ENCODE measurements at regions not wholly inside any gene's neighbourhood (a gene's known extent, or its start where the extent isn't known, plus 50 kb on each side); places are given as distances from the start of the nearest gene placed in this dataset.
A peak's percentile ranks its signal among the peaks of the same experiment; 100 is the strongest.

- no peaks in the 10 kb centered on the region for H3K79me2 ChIP-seq (ENCODE audit: control insufficient read depth, insufficient read depth, low read length)
- H4K5ac ChIP-seq (ENCODE audit: low read length), result no peak overlapping the region
- H2BK5ac ChIP-seq (ENCODE audit: low read length), result no peak overlapping the region
- DNase-seq, result peak; percentile 79
- H3K18ac ChIP-seq (ENCODE audit: low read length), result no peak overlapping the region
- no peak overlapping the region for H3K27ac ChIP-seq (ENCODE audit: low read depth, low read length)
- peaks cover 5% of the 10 kb centered on the region for H3K4me1 ChIP-seq (ENCODE audit: control insufficient read depth, low read depth, low read length)
- no peak overlapping the region for H3K56ac ChIP-seq (ENCODE audit: low read length)
- no peak overlapping the region for H3K4me3 ChIP-seq (ENCODE audit: low read length)
- WGBS (ENCODE audit: extremely low coverage, insufficient coverage, low lambda C conversion rate), result no CpG with 5 or more reads among the region's 5 CpGs
- no peak overlapping the region for H4K8ac ChIP-seq (ENCODE audit: low read depth, low read length)
- no peak overlapping the region for H2BK15ac ChIP-seq (replicated peaks; ENCODE audit: low read depth)
- H3K9ac ChIP-seq (ENCODE audit: low read length), result no peak overlapping the region
- H2AK5ac ChIP-seq (ENCODE audit: low read length), result no peak overlapping the region
- H3K36me3 ChIP-seq (ENCODE audit: control insufficient read depth, insufficient read depth, low read length), result no peaks in the 10 kb centered on the region
- H3K27me3 ChIP-seq (ENCODE audit: insufficient read depth, low read length, poor library complexity), result no peaks in the 10 kb centered on the region
- H3K79me1 ChIP-seq (ENCODE audit: low read length), result no peaks in the 10 kb centered on the region
- no peak overlapping the region for H3K4ac ChIP-seq (ENCODE audit: low read depth, low read length)
- H3K23ac ChIP-seq (ENCODE audit: low read length), result no peak overlapping the region
- no peak overlapping the region for H2BK120ac ChIP-seq (ENCODE audit: low read depth, low read length)
- no peak overlapping the region for H3K4me2 ChIP-seq (ENCODE audit: low read length)
Observed at GRCh38 chr22:26922806-26923205, 265.4 kb downstream of the MIAT start.

- H3K27ac ChIP-seq (ENCODE audit: low read depth, low read length), result no peak overlapping the region
- no peak overlapping the region for H4K8ac ChIP-seq (ENCODE audit: low read depth, low read length)
- H3K18ac ChIP-seq (ENCODE audit: low read length), result no peak overlapping the region
- peaks cover 5% of the 10 kb centered on the region for H3K4me1 ChIP-seq (ENCODE audit: control insufficient read depth, low read depth, low read length)
- H2BK5ac ChIP-seq (ENCODE audit: low read length), result no peak overlapping the region
- no peaks in the 10 kb centered on the region for H3K79me2 ChIP-seq (ENCODE audit: control insufficient read depth, insufficient read depth, low read length)
- H3K79me1 ChIP-seq (ENCODE audit: low read length), result no peaks in the 10 kb centered on the region
- H2AK5ac ChIP-seq (ENCODE audit: low read length), result no peak overlapping the region
- no peaks in the 10 kb centered on the region for H3K36me3 ChIP-seq (ENCODE audit: control insufficient read depth, insufficient read depth, low read length)
- WGBS (ENCODE audit: extremely low coverage, insufficient coverage, low lambda C conversion rate), result no CpG with 5 or more reads among the region's 1 CpG
- no peak overlapping the region for H3K4ac ChIP-seq (ENCODE audit: low read depth, low read length)
- peak; percentile 43 for DNase-seq
- H2BK120ac ChIP-seq (ENCODE audit: low read depth, low read length), result no peak overlapping the region
- H4K5ac ChIP-seq (ENCODE audit: low read length), result no peak overlapping the region
- no peaks in the 10 kb centered on the region for H3K27me3 ChIP-seq (ENCODE audit: insufficient read depth, low read length, poor library complexity)
- H3K4me2 ChIP-seq (ENCODE audit: low read length), result no peak overlapping the region
- H3K56ac ChIP-seq (ENCODE audit: low read length), result no peak overlapping the region
- no peak overlapping the region for H3K4me3 ChIP-seq (ENCODE audit: low read length)
- no peak overlapping the region for H3K9ac ChIP-seq (ENCODE audit: low read length)
- H3K23ac ChIP-seq (ENCODE audit: low read length), result no peak overlapping the region
- H2BK15ac ChIP-seq (replicated peaks; ENCODE audit: low read depth), result no peak overlapping the region
Observed at GRCh38 chr22:26923531-26923930, 266.1 kb downstream of the MIAT start.

GRCh38 chr22:26927821-26928220 is 270.4 kb downstream of the MIAT start:
- H4K8ac ChIP-seq (ENCODE audit: low read depth, low read length), result no peak overlapping the region

GRCh38 chr22:26931471-26931870 is 274.1 kb downstream of the MIAT start:
- H3K27ac ChIP-seq (ENCODE audit: low read depth, low read length), result no peak overlapping the region
- no peak overlapping the region for H4K5ac ChIP-seq (ENCODE audit: low read length)
- no peak overlapping the region for H2BK5ac ChIP-seq (ENCODE audit: low read length)
- no peak overlapping the region for H3K56ac ChIP-seq (ENCODE audit: low read length)
- H3K4me3 ChIP-seq (ENCODE audit: low read length), result no peak overlapping the region
- no peak overlapping the region for H2BK120ac ChIP-seq (ENCODE audit: low read depth, low read length)
- DNase-seq, result no peak
- WGBS (ENCODE audit: extremely low coverage, insufficient coverage, low lambda C conversion rate), result no CpG with 5 or more reads among the region's 3 CpGs
- no peaks in the 10 kb centered on the region for H3K27me3 ChIP-seq (ENCODE audit: insufficient read depth, low read length, poor library complexity)
- H3K79me2 ChIP-seq (ENCODE audit: control insufficient read depth, insufficient read depth, low read length), result no peaks in the 10 kb centered on the region
- H3K79me1 ChIP-seq (ENCODE audit: low read length), result no peaks in the 10 kb centered on the region
- no peak overlapping the region for H3K4me2 ChIP-seq (ENCODE audit: low read length)
- H3K36me3 ChIP-seq (ENCODE audit: control insufficient read depth, insufficient read depth, low read length), result no peaks in the 10 kb centered on the region
- no peak overlapping the region for H3K9ac ChIP-seq (ENCODE audit: low read length)
- no peak overlapping the region for H2AK5ac ChIP-seq (ENCODE audit: low read length)
- no peaks in the 10 kb centered on the region for H3K4me1 ChIP-seq (ENCODE audit: control insufficient read depth, low read depth, low read length)
- H3K4ac ChIP-seq (ENCODE audit: low read depth, low read length), result no peak overlapping the region
- no peak overlapping the region for H3K18ac ChIP-seq (ENCODE audit: low read length)
- H4K8ac ChIP-seq (ENCODE audit: low read depth, low read length), result no peak overlapping the region
- H3K23ac ChIP-seq (ENCODE audit: low read length), result no peak overlapping the region
- H2BK15ac ChIP-seq (replicated peaks; ENCODE audit: low read depth), result no peak overlapping the region

More at GRCh38 chr22:26927821-26928220, 270.4 kb downstream of the MIAT start:
- Histone ChIP-seq H4K5ac (ENCODE audit: low read length) (no peak overlapping the region), H3K36me3 (ENCODE audit: control insufficient read depth, insufficient read depth, low read length) (no peaks in the 10 kb centered on the region), H3K4ac (ENCODE audit: low read depth, low read length) (no peak overlapping the region), H2BK120ac (ENCODE audit: low read depth, low read length) (no peak overlapping the region), H3K4me3 (ENCODE audit: low read length) (no peak overlapping the region), H3K79me1 (ENCODE audit: low read length) (no peaks in the 10 kb centered on the region), H2AK5ac (ENCODE audit: low read length) (no peak overlapping the region), H3K27ac (ENCODE audit: low read depth, low read length) (no peak overlapping the region), H3K4me2 (ENCODE audit: low read length) (no peak overlapping the region), H3K9ac (ENCODE audit: low read length) (no peak overlapping the region), H3K27me3 (ENCODE audit: insufficient read depth, low read length, poor library complexity) (no peaks in the 10 kb centered on the region), H3K79me2 (ENCODE audit: control insufficient read depth, insufficient read depth, low read length) (no peaks in the 10 kb centered on the region), H2BK15ac (replicated peaks; ENCODE audit: low read depth) (no peak overlapping the region), H3K56ac (ENCODE audit: low read length) (no peak overlapping the region), H2BK5ac (ENCODE audit: low read length) (no peak overlapping the region), H3K4me1 (ENCODE audit: control insufficient read depth, low read depth, low read length) (peaks cover 5% of the 10 kb centered on the region), H3K23ac (ENCODE audit: low read length) (no peak overlapping the region), H3K18ac (ENCODE audit: low read length) (no peak overlapping the region)
- no peak for DNase-seq
- no CpG with 5 or more reads among the region's 6 CpGs for WGBS (ENCODE audit: extremely low coverage, insufficient coverage, low lambda C conversion rate)

GRCh38 chr22:26933105-26933590 is 275.8 kb downstream of the MIAT start:
- Histone ChIP-seq H3K79me2 (ENCODE audit: control insufficient read depth, insufficient read depth, low read length) (no peaks in the 10 kb centered on the region), H3K23ac (ENCODE audit: low read length) (no peak overlapping the region), H3K36me3 (ENCODE audit: control insufficient read depth, insufficient read depth, low read length) (no peaks in the 10 kb centered on the region), H3K4me1 (ENCODE audit: control insufficient read depth, low read depth, low read length) (no peaks in the 10 kb centered on the region), H2BK120ac (ENCODE audit: low read depth, low read length) (no peak overlapping the region), H3K27me3 (ENCODE audit: insufficient read depth, low read length, poor library complexity) (no peaks in the 10 kb centered on the region), H3K9ac (ENCODE audit: low read length) (no peak overlapping the region), H2BK15ac (replicated peaks; ENCODE audit: low read depth) (no peak overlapping the region), H4K8ac (ENCODE audit: low read depth, low read length) (no peak overlapping the region), H3K4ac (ENCODE audit: low read depth, low read length) (no peak overlapping the region), H3K56ac (ENCODE audit: low read length) (no peak overlapping the region), H2AK5ac (ENCODE audit: low read length) (no peak overlapping the region), H3K27ac (ENCODE audit: low read depth, low read length) (no peak overlapping the region), H3K18ac (ENCODE audit: low read length) (no peak overlapping the region), H3K79me1 (ENCODE audit: low read length) (no peaks in the 10 kb centered on the region), H3K4me2 (ENCODE audit: low read length) (no peak overlapping the region), H4K5ac (ENCODE audit: low read length) (no peak overlapping the region), H3K4me3 (ENCODE audit: low read length) (no peak overlapping the region), H2BK5ac (ENCODE audit: low read length) (no peak overlapping the region)
- no CpG with 5 or more reads among the region's 8 CpGs for WGBS (ENCODE audit: extremely low coverage, insufficient coverage, low lambda C conversion rate)
- no peak for DNase-seq

- no peak overlapping the region for H3K9ac ChIP-seq (ENCODE audit: low read length)
- no peak overlapping the region for H2BK120ac ChIP-seq (ENCODE audit: low read depth, low read length)
- DNase-seq, result no peak
- no peak overlapping the region for H3K4me3 ChIP-seq (ENCODE audit: low read length)
- no peaks in the 10 kb centered on the region for H3K79me2 ChIP-seq (ENCODE audit: control insufficient read depth, insufficient read depth, low read length)
- H3K56ac ChIP-seq (ENCODE audit: low read length), result no peak overlapping the region
- H3K18ac ChIP-seq (ENCODE audit: low read length), result no peak overlapping the region
- no peaks in the 10 kb centered on the region for H3K36me3 ChIP-seq (ENCODE audit: control insufficient read depth, insufficient read depth, low read length)
- H2BK15ac ChIP-seq (replicated peaks; ENCODE audit: low read depth), result no peak overlapping the region
- H3K79me1 ChIP-seq (ENCODE audit: low read length), result no peaks in the 10 kb centered on the region
- no peak overlapping the region for H3K4ac ChIP-seq (ENCODE audit: low read depth, low read length)
- no peak overlapping the region for H3K4me2 ChIP-seq (ENCODE audit: low read length)
- H3K27me3 ChIP-seq (ENCODE audit: insufficient read depth, low read length, poor library complexity), result no peaks in the 10 kb centered on the region
- no peak overlapping the region for H3K23ac ChIP-seq (ENCODE audit: low read length)
- no peak overlapping the region for H2BK5ac ChIP-seq (ENCODE audit: low read length)
- WGBS (ENCODE audit: extremely low coverage, insufficient coverage, low lambda C conversion rate), result no CpG with 5 or more reads among the region's 5 CpGs
- no peaks in the 10 kb centered on the region for H3K4me1 ChIP-seq (ENCODE audit: control insufficient read depth, low read depth, low read length)
- no peak overlapping the region for H3K27ac ChIP-seq (ENCODE audit: low read depth, low read length)
- no peak overlapping the region for H2AK5ac ChIP-seq (ENCODE audit: low read length)
- H4K5ac ChIP-seq (ENCODE audit: low read length), result no peak overlapping the region
- H4K8ac ChIP-seq (ENCODE audit: low read depth, low read length), result no peak overlapping the region
Observed at GRCh38 chr22:26937213-26937612, 279.8 kb downstream of the MIAT start.

Data from mesendoderm (in vitro differentiated cells).